KMS-11 (cell line): ENCODE measurements at regions not wholly inside any gene's neighbourhood (a gene's known extent, or its start where the extent isn't known, plus 50 kb on each side); places are given as distances from the start of the nearest gene placed in this dataset.

Experiments
- H2AFZ ChIP-seq: fragments of 200-600 bp; sonication (generic); 2 replicates; pipeline ENCODE4 v1.6.1; 2016; ENCODE audit warnings: antibody characterized with exemption, mixed run types, low read depth
- H3K27ac ChIP-seq: fragments of 200-600 bp; sonication (generic); 2 replicates; pipeline ENCODE4 v1.6.1; 2016; ENCODE audit warnings: mild to moderate bottlenecking, mixed run types
- H3K27me3 ChIP-seq: fragments of 200-600 bp; sonication (generic); 2 replicates; pipeline ENCODE4 v1.6.1; 2017; ENCODE audit warnings: mild to moderate bottlenecking, low read depth, mixed run types, moderate library complexity; ENCODE audit not compliant: insufficient read depth
- H3K36me3 ChIP-seq: fragments of 200-600 bp; sonication (generic); 2 replicates; pipeline ENCODE4 v1.6.1; 2017; ENCODE audit warnings: mild to moderate bottlenecking, mixed run types; ENCODE audit not compliant: insufficient read depth
- H3K4me1 ChIP-seq: fragments of 200-600 bp; sonication (generic); 2 replicates; pipeline ENCODE4 v1.6.1; 2016; ENCODE audit warnings: mild to moderate bottlenecking, low read depth, mixed run types; ENCODE audit not compliant: poor library complexity, severe bottlenecking
- H3K4me2 ChIP-seq: fragments of 200-600 bp; sonication (generic); 2 replicates; pipeline ENCODE4 v1.7.0; 2016; ENCODE audit warnings: mild to moderate bottlenecking, mixed run types
- H3K4me3 ChIP-seq: fragments of 200-600 bp; sonication (generic); IDR thresholded peaks from 2 replicates; pipeline ENCODE4 v1.6.1; 2017; ENCODE audit warnings: low read depth, low read length, mixed read lengths; ENCODE audit not compliant: insufficient read depth
- H3K79me2 ChIP-seq: fragments of 200-600 bp; sonication (generic); 2 replicates; pipeline ENCODE4 v1.6.1; 2016; ENCODE audit warnings: low read depth, mixed run types; ENCODE audit not compliant: insufficient read depth
- H3K9ac ChIP-seq: fragments of 200-600 bp; sonication (generic); 2 replicates; pipeline ENCODE4 v1.6.1; 2016; ENCODE audit warnings: mild to moderate bottlenecking, mixed run types
- H4K20me1 ChIP-seq: fragments of 200-600 bp; sonication (generic); 2 replicates; pipeline ENCODE4 v1.6.1; 2016; ENCODE audit warnings: mild to moderate bottlenecking, mixed run types; ENCODE audit not compliant: insufficient read depth
- CTCF ChIP-seq: fragments of 200-600 bp; sonication (generic); conservative IDR thresholded peaks from 2 replicates; pipeline ENCODE4 v1.6.1; 2017; ENCODE audit warnings: low read depth, mild to moderate bottlenecking, antibody characterized with exemption, low read length, moderate library complexity, mixed read lengths

- Histone ChIP-seq H3K4me3 (no peak overlapping the region), H3K79me2 (no peaks in the 10 kb centered on the region), H3K36me3 (no peaks in the 10 kb centered on the region), H2AFZ (no peak overlapping the region), H4K20me1 (no peaks in the 10 kb centered on the region), H3K9ac (no peak overlapping the region), H3K27me3 (no peaks in the 10 kb centered on the region), H3K4me2 (no peak overlapping the region), H3K4me1 (peaks cover 3% of the 10 kb centered on the region), H3K27ac (no peak overlapping the region)
- no peak for TF ChIP-seq CTCF
Measured at GRCh38 chr5:121741156-121741555, 110.5 kb upstream of the FTMT start.

DNA sequence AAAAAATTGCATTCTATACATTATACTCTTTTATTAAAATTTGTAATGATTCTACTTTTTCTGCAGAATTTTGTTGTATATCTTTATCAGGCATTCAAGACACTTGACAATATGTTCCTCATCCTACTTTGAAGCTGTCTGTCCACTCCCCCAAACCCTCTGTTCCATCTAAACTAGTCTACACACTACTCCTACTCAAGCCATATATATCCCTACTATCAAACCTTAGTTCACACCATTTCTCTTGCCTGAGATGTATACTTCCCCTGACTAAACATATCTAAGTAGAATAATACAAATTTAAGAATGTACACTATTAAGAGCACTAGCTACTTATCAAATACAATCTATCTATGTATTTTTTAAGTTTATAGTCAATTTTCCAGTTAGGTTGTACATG lies 107.1 kb upstream of the FTMT start:
- Histone ChIP-seq H3K4me1 (peaks cover 3% of the 10 kb centered on the region), H3K9ac (no peak overlapping the region), H3K79me2 (no peaks in the 10 kb centered on the region)

DNA sequence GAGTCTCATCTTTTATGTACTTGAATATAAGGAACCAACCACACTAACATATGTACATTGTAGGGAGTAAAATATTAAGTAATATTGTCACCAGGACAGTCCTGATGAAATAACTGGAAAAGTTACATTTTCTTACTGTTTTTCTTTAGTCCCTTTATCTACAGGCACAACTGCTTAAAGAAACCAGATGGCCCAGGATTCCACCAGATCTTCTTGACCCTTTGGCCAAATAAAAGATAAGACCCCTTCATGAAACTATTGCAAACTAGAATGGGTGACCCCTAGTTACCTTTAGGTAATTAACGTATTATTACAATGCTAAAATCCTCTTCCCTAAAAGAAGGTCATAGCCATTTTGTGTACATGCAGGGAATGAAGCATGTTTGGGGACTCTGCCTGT lies 106.3 kb upstream of the FTMT start:
- H3K4me2 ChIP-seq = no peak overlapping the region

More for the DNA sequence above, 107.1 kb upstream of the FTMT start:
- H3K27me3 ChIP-seq = no peaks in the 10 kb centered on the region
- no peaks in the 10 kb centered on the region for H4K20me1 ChIP-seq
- no peak overlapping the region for H3K4me3 ChIP-seq
- no peak overlapping the region for H2AFZ ChIP-seq
- H3K36me3 ChIP-seq = no peaks in the 10 kb centered on the region
- H3K4me2 ChIP-seq = no peak overlapping the region
- no peak for TF ChIP-seq CTCF
- no peak overlapping the region for H3K27ac ChIP-seq

GRCh38 chr5:121746763-121747162 lies 104.9 kb upstream of the FTMT start:
- no peaks in the 10 kb centered on the region for H3K36me3 ChIP-seq
- TF ChIP-seq CTCF = no peak
- H4K20me1 ChIP-seq = no peaks in the 10 kb centered on the region
- H3K79me2 ChIP-seq = no peaks in the 10 kb centered on the region
- H3K27ac ChIP-seq = no peak overlapping the region
- H3K4me3 ChIP-seq = no peak overlapping the region
- no peak overlapping the region for H3K9ac ChIP-seq
- no peak overlapping the region for H2AFZ ChIP-seq
- H3K4me2 ChIP-seq = no peak overlapping the region
- no peaks in the 10 kb centered on the region for H3K27me3 ChIP-seq
- H3K4me1 ChIP-seq = no peaks in the 10 kb centered on the region

More for the DNA sequence above, 106.3 kb upstream of the FTMT start:
- no peak overlapping the region for H3K9ac ChIP-seq
- no peak for TF ChIP-seq CTCF
- H3K79me2 ChIP-seq = no peaks in the 10 kb centered on the region
- H3K27ac ChIP-seq = no peak overlapping the region
- no peaks in the 10 kb centered on the region for H3K27me3 ChIP-seq
- no peak overlapping the region for H3K4me3 ChIP-seq
- H3K36me3 ChIP-seq = no peaks in the 10 kb centered on the region
- H3K4me1 ChIP-seq = peaks cover 3% of the 10 kb centered on the region
- H2AFZ ChIP-seq = no peak overlapping the region
- no peaks in the 10 kb centered on the region for H4K20me1 ChIP-seq
